Karpas-422 (cell line): ENCODE measurements at regions not wholly inside any gene's neighbourhood (a gene's known extent, or its start where the extent isn't known, plus 50 kb on each side); places are given as distances from the start of the nearest gene placed in this dataset.

Experiments used
- DNase-seq: peaks from one replicate; pipeline ENCODE4 v3.0.0-alpha.2; 2015
- H2AFZ ChIP-seq: fragments of 200-600 bp; sonication (generic); 2 replicates; pipeline ENCODE4 v1.6.1; 2014; ENCODE audit warnings: antibody characterized with exemption, low read length, mixed read lengths
- H3K27ac ChIP-seq: fragments of 200-600 bp; sonication (generic); 2 replicates; pipeline ENCODE4 v1.5.1; 2014; ENCODE audit warnings: mild to moderate bottlenecking, low read length, moderate library complexity
- H3K27me3 ChIP-seq: fragments of 200-600 bp; sonication (generic); 2 replicates; pipeline ENCODE4 v1.6.1; 2014; ENCODE audit warnings: low read length, mixed read lengths
- H3K36me3 ChIP-seq: fragments of 200-600 bp; sonication (generic); 2 replicates; pipeline ENCODE4 v1.6.1; 2014; ENCODE audit warnings: low read length, mixed read lengths; ENCODE audit not compliant: insufficient read depth
- H3K4me1 ChIP-seq: fragments of 200-600 bp; sonication (generic); 2 replicates; pipeline ENCODE4 v1.6.1; 2014; ENCODE audit warnings: mild to moderate bottlenecking, low read length, mixed read lengths
- H3K4me2 ChIP-seq: fragments of 200-600 bp; sonication (generic); 2 replicates; pipeline ENCODE4 v1.6.1; 2014; ENCODE audit warnings: low read length, low read depth, mild to moderate bottlenecking; ENCODE audit not compliant: poor library complexity, severe bottlenecking
- H3K4me3 ChIP-seq: fragments of 200-600 bp; sonication (generic); 2 replicates; pipeline ENCODE4 v1.5.1; 2014; ENCODE audit warnings: mild to moderate bottlenecking, antibody characterized with exemption, low read length, mixed read lengths
- H3K79me2 ChIP-seq: fragments of 200-600 bp; sonication (generic); 2 replicates; pipeline ENCODE4 v1.6.1; 2014; ENCODE audit warnings: mild to moderate bottlenecking, low read length, mixed read lengths
- H3K9ac ChIP-seq: fragments of 200-600 bp; sonication (generic); 2 replicates; pipeline ENCODE4 v1.6.0; 2014; ENCODE audit warnings: low read length
- H3K9me2 ChIP-seq: fragments of 200-600 bp; sonication (generic), shearing (Covaris generic); replicated peaks from 2 replicates; pipeline ENCODE4 v1.6.0; 2014; ENCODE audit warnings: mild to moderate bottlenecking, low read length, moderate library complexity; ENCODE audit not compliant: insufficient read depth
- H3K9me3 ChIP-seq: fragments of 300-700, 200-600 bp; sonication (generic); 2 replicates; pipeline ENCODE4 v1.6.1; 2014; ENCODE audit warnings: low read length, mixed read lengths
- H4K20me1 ChIP-seq: fragments of 200-600 bp; sonication (generic); 2 replicates; pipeline ENCODE4 v1.6.1; 2014; ENCODE audit warnings: mild to moderate bottlenecking, antibody characterized with exemption, low read length, low read depth; ENCODE audit not compliant: insufficient read depth

DNA sequence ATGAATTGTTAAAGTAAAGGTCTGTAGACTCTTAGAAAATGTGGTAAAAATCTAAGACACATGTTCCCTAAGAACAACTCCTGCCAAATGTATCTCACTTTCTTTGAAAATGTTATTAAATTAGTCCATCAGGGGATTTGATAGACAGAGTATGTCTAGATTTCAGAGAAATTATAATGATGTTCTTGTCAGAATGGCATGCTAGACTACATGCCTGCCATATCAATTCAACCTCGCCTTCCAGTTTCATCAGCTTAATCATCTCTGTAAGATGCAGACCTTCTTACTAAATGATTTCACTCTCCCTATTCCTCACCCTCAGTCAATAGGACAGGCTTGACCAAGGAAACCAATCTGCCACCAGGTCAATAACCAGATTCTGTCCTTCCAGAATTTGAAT lies 368.4 kb downstream of the TXNL1 start:
- Histone ChIP-seq H3K4me2 (no peak overlapping the region), H3K9me3 (no peaks in the 10 kb centered on the region), H3K79me2 (no peaks in the 10 kb centered on the region), H3K4me1 (peaks cover 9% of the 10 kb centered on the region), H3K4me3 (no peak overlapping the region), H3K27me3 (no peaks in the 10 kb centered on the region), H3K9ac (no peak overlapping the region), H4K20me1 (no peaks in the 10 kb centered on the region), H3K36me3 (no peaks in the 10 kb centered on the region), H3K9me2 (no peaks in the 10 kb centered on the region), H2AFZ (no peak overlapping the region), H3K27ac (no peak overlapping the region)
- DNase-seq, result no peak

DNA sequence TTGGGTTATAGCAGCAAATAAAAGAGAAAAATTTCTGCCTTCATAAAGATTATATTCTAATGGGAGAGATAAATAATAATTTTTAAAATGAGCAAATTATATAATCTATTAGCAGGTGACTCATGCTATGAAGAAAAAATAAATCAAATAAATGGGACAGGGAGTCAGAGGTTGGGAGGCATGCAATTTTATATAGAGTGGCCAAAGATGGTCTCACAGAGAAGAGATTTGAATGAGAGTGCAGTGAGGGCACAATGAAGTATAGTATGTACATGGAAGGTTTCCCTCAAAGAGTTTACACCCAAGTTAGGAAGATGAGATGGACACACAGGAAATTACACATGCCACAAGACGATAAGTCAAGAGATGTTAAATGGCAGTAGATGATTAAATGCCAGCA lies 369.4 kb downstream of the TXNL1 start:
- Histone ChIP-seq H3K79me2 (no peaks in the 10 kb centered on the region), H3K9me3 (no peaks in the 10 kb centered on the region), H3K4me3 (no peak overlapping the region), H3K9me2 (no peaks in the 10 kb centered on the region), H3K9ac (no peak overlapping the region), H2AFZ (no peak overlapping the region), H4K20me1 (no peaks in the 10 kb centered on the region), H3K27me3 (no peaks in the 10 kb centered on the region), H3K36me3 (no peaks in the 10 kb centered on the region), H3K4me2 (no peak overlapping the region), H3K27ac (no peak overlapping the region), H3K4me1 (peaks cover 9% of the 10 kb centered on the region)
- no peak for DNase-seq

DNA sequence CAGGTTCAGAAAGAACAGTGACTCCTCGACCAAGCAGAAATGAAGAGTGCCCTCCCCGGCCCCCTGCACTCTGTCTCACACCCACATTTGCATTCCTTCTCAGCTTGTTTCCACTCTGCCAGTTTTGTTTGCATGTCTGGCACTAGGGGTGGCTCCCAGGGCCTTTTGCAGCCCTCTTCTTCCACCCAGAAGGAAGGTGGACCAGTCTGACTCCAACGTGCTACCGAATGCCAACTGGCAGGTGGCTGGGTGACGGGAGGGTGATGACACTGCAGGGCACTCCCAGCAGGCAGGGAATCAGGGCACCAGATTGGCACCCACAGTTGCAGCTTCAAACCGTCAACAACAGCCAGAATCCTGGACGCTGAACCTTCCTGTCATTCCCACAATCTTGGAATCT lies 371.1 kb downstream of the TXNL1 start:
- Histone ChIP-seq H3K9me2 (no peaks in the 10 kb centered on the region), H3K9me3 (no peaks in the 10 kb centered on the region), H3K27me3 (no peaks in the 10 kb centered on the region), H3K27ac (no peak overlapping the region), H3K4me1 (peaks cover 9% of the 10 kb centered on the region), H2AFZ (no peak overlapping the region), H4K20me1 (no peaks in the 10 kb centered on the region), H3K79me2 (no peaks in the 10 kb centered on the region), H3K36me3 (no peaks in the 10 kb centered on the region), H3K4me3 (no peak overlapping the region), H3K4me2 (no peak overlapping the region), H3K9ac (no peak overlapping the region)
- peak; percentile 47 for DNase-seq

DNA sequence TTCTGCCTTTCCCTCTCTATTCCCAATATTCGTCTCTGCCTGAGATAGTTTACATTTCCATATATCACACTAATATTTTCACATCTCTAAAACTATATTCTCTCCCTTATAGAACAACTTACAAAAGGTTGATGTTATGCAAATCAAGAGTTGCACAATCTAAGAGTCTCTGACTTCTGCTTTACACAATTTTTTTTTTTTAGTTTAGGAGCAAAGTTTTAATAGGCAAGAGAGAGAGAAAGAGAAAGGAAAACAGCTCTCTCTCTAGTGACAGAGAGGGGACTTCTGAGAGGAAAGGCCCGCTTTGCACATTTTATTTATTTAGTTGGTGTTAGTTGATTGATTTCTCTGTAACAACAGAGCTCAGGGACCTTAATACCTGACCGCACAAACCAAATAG lies 380.2 kb downstream of the TXNL1 start:
- Histone ChIP-seq H3K4me3 (no peak overlapping the region), H3K9ac (no peak overlapping the region), H2AFZ (no peak overlapping the region), H3K36me3 (no peaks in the 10 kb centered on the region), H3K9me3 (no peaks in the 10 kb centered on the region), H3K9me2 (no peaks in the 10 kb centered on the region), H3K27me3 (no peaks in the 10 kb centered on the region), H3K79me2 (no peaks in the 10 kb centered on the region), H3K27ac (no peak overlapping the region), H3K4me1 (no peaks in the 10 kb centered on the region), H3K4me2 (no peak overlapping the region), H4K20me1 (no peaks in the 10 kb centered on the region)
- DNase-seq, result no peak

DNA sequence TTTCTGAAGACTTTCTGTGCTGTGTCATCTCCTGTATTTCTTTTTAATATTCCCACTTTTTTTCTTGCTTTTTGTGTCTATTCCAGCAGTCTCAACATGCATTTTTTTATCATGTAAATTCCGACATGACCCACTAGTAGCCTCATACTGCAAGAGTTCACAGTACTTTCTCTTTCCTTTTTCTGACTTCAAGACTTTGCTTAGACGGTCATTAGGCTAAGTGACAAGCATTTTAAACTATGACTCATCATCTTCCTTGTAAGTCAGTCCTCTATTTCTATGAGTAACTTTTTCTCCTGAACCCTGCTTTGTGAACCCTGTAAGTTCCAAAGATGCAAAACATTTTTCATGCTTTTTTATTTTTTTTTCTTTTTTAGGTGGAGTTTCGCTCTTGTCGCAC lies 381.2 kb downstream of the TXNL1 start:
- H3K9me3 ChIP-seq, result no peaks in the 10 kb centered on the region
- H3K4me2 ChIP-seq, result no peak overlapping the region
- DNase-seq, result no peak
- no peaks in the 10 kb centered on the region for H3K27me3 ChIP-seq
- H3K4me3 ChIP-seq, result no peak overlapping the region
- no peaks in the 10 kb centered on the region for H3K36me3 ChIP-seq
- no peaks in the 10 kb centered on the region for H3K79me2 ChIP-seq
- no peaks in the 10 kb centered on the region for H4K20me1 ChIP-seq
- no peak overlapping the region for H3K9ac ChIP-seq
- no peak overlapping the region for H2AFZ ChIP-seq
- H3K9me2 ChIP-seq, result no peaks in the 10 kb centered on the region
- H3K27ac ChIP-seq, result no peak overlapping the region
- no peaks in the 10 kb centered on the region for H3K4me1 ChIP-seq

DNA sequence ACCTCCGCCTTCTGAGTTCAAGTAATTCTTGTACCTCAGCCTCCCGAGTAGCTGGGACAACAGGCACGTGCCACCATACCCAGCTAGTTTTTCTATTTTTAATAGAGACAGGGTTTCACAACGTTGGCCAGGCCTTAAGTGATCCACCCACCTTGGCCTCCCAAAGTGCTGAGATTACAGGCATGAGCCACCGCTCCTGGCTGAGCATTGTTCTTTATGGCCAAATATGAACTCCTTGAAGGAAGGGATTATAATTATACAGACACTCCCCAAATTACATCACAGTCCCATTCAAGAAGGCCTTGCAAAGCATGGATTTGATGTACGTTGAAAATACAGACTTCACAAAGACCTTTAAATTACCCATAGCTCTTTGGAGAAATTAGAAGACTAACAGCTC lies 381.7 kb downstream of the TXNL1 start:
- H3K27me3 ChIP-seq, result no peaks in the 10 kb centered on the region
- H3K36me3 ChIP-seq, result no peaks in the 10 kb centered on the region
- no peaks in the 10 kb centered on the region for H3K4me1 ChIP-seq
- no peaks in the 10 kb centered on the region for H3K79me2 ChIP-seq
- H3K27ac ChIP-seq, result no peak overlapping the region
- no peak overlapping the region for H3K4me2 ChIP-seq
- H4K20me1 ChIP-seq, result no peaks in the 10 kb centered on the region
- no peak overlapping the region for H3K4me3 ChIP-seq
- no peaks in the 10 kb centered on the region for H3K9me3 ChIP-seq
- H3K9me2 ChIP-seq, result no peaks in the 10 kb centered on the region
- no peak for DNase-seq
- no peak overlapping the region for H3K9ac ChIP-seq
- H2AFZ ChIP-seq, result no peak overlapping the region

DNA sequence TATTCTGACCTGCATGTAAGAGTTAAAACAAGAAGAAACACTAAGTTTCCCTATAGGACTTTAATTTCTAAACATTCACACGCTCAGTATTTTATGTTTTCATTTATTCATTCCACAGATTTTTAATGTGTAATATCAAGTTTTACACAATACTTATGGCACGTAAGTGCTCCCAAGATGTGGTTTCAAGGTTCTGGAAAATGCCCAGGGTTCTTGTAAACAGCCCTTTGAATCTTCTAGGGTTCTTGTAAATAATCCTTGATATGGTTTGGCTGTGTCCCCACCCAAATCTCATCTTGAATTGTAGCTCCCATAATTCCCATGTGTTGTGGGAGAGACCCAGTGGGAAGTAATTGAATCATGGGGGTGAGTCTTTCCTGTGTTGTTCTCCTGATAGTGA lies 383.0 kb downstream of the TXNL1 start:
- no peaks in the 10 kb centered on the region for H3K9me2 ChIP-seq
- DNase-seq, result no peak
- no peak overlapping the region for H3K4me2 ChIP-seq
- no peaks in the 10 kb centered on the region for H3K27me3 ChIP-seq
- H3K9ac ChIP-seq, result no peak overlapping the region
- no peak overlapping the region for H3K4me3 ChIP-seq
- no peak overlapping the region for H3K27ac ChIP-seq
- H3K4me1 ChIP-seq, result no peaks in the 10 kb centered on the region; the same call in 1 of the 2 replicates
- no peaks in the 10 kb centered on the region for H3K9me3 ChIP-seq
- H3K36me3 ChIP-seq, result no peaks in the 10 kb centered on the region
- no peak overlapping the region for H2AFZ ChIP-seq
- H3K79me2 ChIP-seq, result no peaks in the 10 kb centered on the region
- H4K20me1 ChIP-seq, result no peaks in the 10 kb centered on the region

DNA sequence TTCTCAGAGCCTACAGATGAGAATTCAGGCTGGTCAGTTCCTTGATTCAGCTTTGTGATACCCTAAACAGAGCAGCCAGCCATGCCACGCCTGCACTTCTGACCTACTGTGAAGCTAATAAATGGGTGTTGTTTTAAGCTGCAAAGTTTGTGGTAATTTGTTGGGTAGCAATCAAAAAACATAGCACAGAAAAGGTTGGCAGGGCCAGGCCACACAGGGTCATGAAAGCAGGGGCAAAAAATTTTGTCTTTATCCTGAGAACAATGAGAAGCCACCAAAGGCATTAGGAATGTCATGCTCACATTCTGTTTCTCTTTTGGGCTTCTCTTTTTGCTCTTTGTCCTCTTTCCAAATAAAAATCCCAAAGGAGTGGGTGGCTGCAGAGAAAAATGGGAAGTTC lies 385.9 kb downstream of the TXNL1 start:
- DNase-seq, result no peak
- Histone ChIP-seq H3K36me3 (no peaks in the 10 kb centered on the region), H3K9ac (no peak overlapping the region), H3K9me3 (no peaks in the 10 kb centered on the region), H3K79me2 (no peaks in the 10 kb centered on the region), H3K4me3 (no peak overlapping the region), H3K9me2 (no peaks in the 10 kb centered on the region), H3K27ac (no peak overlapping the region), H4K20me1 (no peaks in the 10 kb centered on the region), H3K4me2 (no peak overlapping the region), H3K4me1 (peaks cover 20% of the 10 kb centered on the region), H3K27me3 (no peaks in the 10 kb centered on the region), H2AFZ (no peak overlapping the region)

DNA sequence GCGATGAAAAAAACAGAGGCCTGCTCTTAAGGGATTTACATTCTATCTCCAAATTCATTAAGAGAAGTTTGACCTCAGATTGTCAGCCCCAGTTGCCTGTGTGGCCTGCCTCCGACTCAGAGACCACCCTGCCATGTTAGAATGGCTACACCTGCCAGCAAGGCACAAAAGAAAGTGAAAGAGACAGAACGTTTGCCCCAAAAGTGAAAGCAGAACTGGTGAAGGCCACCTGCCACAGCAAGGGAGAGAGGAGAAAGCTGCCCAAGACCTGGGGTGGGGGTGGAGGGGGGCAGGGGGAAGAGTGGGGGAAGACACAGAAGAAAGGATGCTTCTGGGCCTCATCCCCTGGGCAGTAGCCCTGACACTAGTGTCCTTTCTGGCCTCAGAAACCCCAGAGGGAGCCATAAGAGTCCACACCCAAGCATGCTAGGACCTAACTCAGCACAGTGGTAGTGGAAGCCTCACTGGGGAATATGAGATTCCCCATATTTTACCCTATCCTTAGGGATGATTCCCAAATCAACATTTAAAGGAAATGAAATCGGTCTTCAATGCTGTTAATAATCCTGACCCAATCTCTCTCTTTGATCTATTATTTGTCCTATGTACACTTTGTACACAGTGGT lies 389.7 kb downstream of the TXNL1 start:
- peak overlapping the region; percentile 36; the same call in 1 of the 2 replicates for H3K27ac ChIP-seq
- peak; percentile 40 for DNase-seq

More for the DNA sequence above, 389.7 kb downstream of the TXNL1 start:
- Histone ChIP-seq H3K4me1 (peaks cover 20% of the 10 kb centered on the region), H3K4me3 (no peak overlapping the region), H3K27me3 (no peaks in the 10 kb centered on the region), H3K9ac (no peak overlapping the region), H3K79me2 (no peaks in the 10 kb centered on the region), H3K9me2 (no peaks in the 10 kb centered on the region), H3K36me3 (no peaks in the 10 kb centered on the region), H3K9me3 (no peaks in the 10 kb centered on the region), H4K20me1 (no peaks in the 10 kb centered on the region), H3K4me2 (peak overlapping the region; percentile 38), H2AFZ (no peak overlapping the region)
